Gastroesophageal sphincter (tissue), 4 donors: ENCODE measurements at regions not wholly inside any gene's neighbourhood (a gene's known extent, or its start where the extent isn't known, plus 50 kb on each side); places are given as distances from the start of the nearest gene placed in this dataset.
A peak's percentile ranks its signal among the peaks of the same experiment; 100 is the strongest.

ENCODE experiments used
- ATAC-seq: fragments of 150-250 bp; one replicate; pipeline ENCODE4 v1.9.1; 2016; ENCODE audit warnings: mild to moderate bottlenecking, moderate library complexity
- H3K27ac ChIP-seq, 4 donors: fragments of 200-600 bp; sonication (generic) in 3 of 4; 1 replicate in 3 of 4; 2 replicates in 1 of 4; pipeline ENCODE4 v1.5.1; 2016 to 2019
- H3K27me3 ChIP-seq: fragments of 200-600 bp; sonication (generic); one replicate; pipeline ENCODE4 v1.5.1; 2019
- H3K36me3 ChIP-seq, 2 donors: fragments of 200-600 bp; sonication (generic); one replicate each; pipeline ENCODE4 v1.5.1; 2019; ENCODE audit warnings: control low read depth in 1 of 2
- H3K4me1 ChIP-seq, 3 donors: fragments of 200-600 bp; sonication (generic); 1 replicate in 2 of 3; 2 replicates in 1 of 3; pipeline ENCODE4 v1.5.1; 2016 to 2019; ENCODE audit warnings: control low read depth in 2 of 3
- H3K4me3 ChIP-seq, 2 donors: fragments of 200-600 bp; sonication (generic); one replicate each; pipeline ENCODE4 v1.5.1; 2019; ENCODE audit warnings: mild to moderate bottlenecking in 1 of 2, moderate library complexity in 1 of 2
- H3K9me3 ChIP-seq, 3 donors: fragments of 200-600 bp; sonication (generic); one replicate each; pipeline ENCODE4 v1.5.1; 2017 to 2019; ENCODE audit warnings: control low read depth in 2 of 3
- CTCF ChIP-seq, 4 experiments: fragments of 200-600 bp in 2 of 4; fragments of 450-650 bp in 2 of 4; sonication (generic) in 1 of 4; IDR thresholded peaks; one replicate each; pipeline ENCODE4 v1.5.1; 2017 to 2019; ENCODE audit warnings: antibody characterized with exemption in 4 of 4, mild to moderate bottlenecking in 2 of 4, moderate library complexity in 2 of 4
- EP300 ChIP-seq: sonication (generic); formaldehyde crosslinking; IDR thresholded peaks from one replicate; pipeline ENCODE4 v1.6.1; 2017; ENCODE audit warnings: antibody characterized with exemption, mild to moderate bottlenecking
- POLR2A ChIP-seq, 2 donors: fragments of 450-650 bp; IDR thresholded peaks; one replicate each; pipeline ENCODE4 v1.6.1; 2017; ENCODE audit warnings: antibody characterized with exemption in 2 of 2, mild to moderate bottlenecking in 2 of 2, moderate library complexity in 1 of 2
- POLR2AphosphoS5 ChIP-seq: sonication (generic); formaldehyde crosslinking; IDR thresholded peaks from one replicate; pipeline ENCODE4 v1.6.1; 2017; ENCODE audit warnings: antibody characterized with exemption
- WGBS, 2 donors: methylation state at CpG; one replicate each; pipeline ENCODE4 v1.1.5; 2018; ENCODE audit warnings: low coverage in 1 of 2; 5-methylcytosine and 5-hydroxymethylcytosine counted together

GRCh38 chr15:62404194-62404985 is 239.3 kb upstream of the C2CD4B start:
- 68 to 84% methylated on average over 3 to 6 of the region's 7 CpGs for WGBS, 2 donors
- peak; percentile 61 for ATAC-seq
- H3K27ac ChIP-seq: peak overlapping the region in 3 of 4 donors; percentile 23 to 33 (median 25)

GRCh38 chr15:62406305-62406891 is 241.3 kb upstream of the C2CD4B start:
- 83 to 100% methylated on average over 1 of the region's 1 CpG for WGBS, 2 donors
- H3K36me3 ChIP-seq: no peaks in the 10 kb centered on the region
- TF ChIP-seq EP300: no peak
- no peak for TF ChIP-seq CTCF (IDR thresholded peaks at IDR 0.05)
- TF ChIP-seq POLR2A (IDR thresholded peaks at IDR 0.05): no peak
- TF ChIP-seq POLR2AphosphoS5: no peak
- no peaks in the 10 kb centered on the region for H3K9me3 ChIP-seq
- no peak overlapping the region for H3K27ac ChIP-seq
- H3K4me1 ChIP-seq: peaks cover 2 to 24% (median 12%) of the 10 kb centered on the region in 3 donors
- no peaks in the 10 kb centered on the region for H3K27me3 ChIP-seq
- ATAC-seq: no peak
- no peak overlapping the region for H3K4me3 ChIP-seq

More at GRCh38 chr15:62404194-62404985, 239.3 kb upstream of the C2CD4B start:
- TF ChIP-seq CTCF (IDR thresholded peaks at IDR 0.05): no peak
- Histone ChIP-seq H3K36me3 (no peaks in the 10 kb centered on the region), H3K4me3 (no peak overlapping the region), H3K4me1 (peaks cover 2 to 24% (median 12%) of the 10 kb centered on the region in 3 donors), H3K9me3 (no peaks in the 10 kb centered on the region), H3K27me3 (no peaks in the 10 kb centered on the region)

- no peak overlapping the region for H3K4me3 ChIP-seq
- H3K27me3 ChIP-seq: no peaks in the 10 kb centered on the region
- TF ChIP-seq CTCF (IDR thresholded peaks at IDR 0.05): no peak
- no peak for TF ChIP-seq POLR2AphosphoS5
- TF ChIP-seq EP300: no peak
- no peak for TF ChIP-seq POLR2A (IDR thresholded peaks at IDR 0.05)
- no peak overlapping the region for H3K27ac ChIP-seq
- no peaks in the 10 kb centered on the region for H3K36me3 ChIP-seq
- 93 to 100% methylated on average over 4 of the region's 4 CpGs for WGBS, 2 donors
- peaks cover 2 to 26% (median 12%) of the 10 kb centered on the region in 3 donors for H3K4me1 ChIP-seq
- ATAC-seq: no peak
- H3K9me3 ChIP-seq: no peaks in the 10 kb centered on the region
Measured at GRCh38 chr15:62407216-62407615, 242.1 kb upstream of the C2CD4B start.

GRCh38 chr15:62407962-62408361 is 242.9 kb upstream of the C2CD4B start:
- Histone ChIP-seq H3K4me1 (peaks cover 0 to 26% (median 5%) of the 10 kb centered on the region in 3 donors), H3K4me3 (no peak overlapping the region), H3K27ac (no peak overlapping the region), H3K36me3 (no peaks in the 10 kb centered on the region), H3K9me3 (no peaks in the 10 kb centered on the region), H3K27me3 (no peaks in the 10 kb centered on the region)
- TF ChIP-seq POLR2A (IDR thresholded peaks at IDR 0.05) (no peak), EP300 (no peak), CTCF (IDR thresholded peaks at IDR 0.05) (no peak), POLR2AphosphoS5 (no peak)
- no peak for ATAC-seq
- WGBS, 2 donors: 89 to 95% methylated on average over 3 to 4 of the region's 4 CpGs

GRCh38 chr15:62409466-62409865 is 244.4 kb upstream of the C2CD4B start:
- Histone ChIP-seq H3K4me1 (peaks cover 0 to 25% (median 4%) of the 10 kb centered on the region in 3 donors), H3K4me3 (no peak overlapping the region), H3K27me3 (no peaks in the 10 kb centered on the region), H3K9me3 (no peaks in the 10 kb centered on the region), H3K27ac (no peak overlapping the region), H3K36me3 (no peaks in the 10 kb centered on the region)
- TF ChIP-seq CTCF (IDR thresholded peaks at IDR 0.05) (no peak), EP300 (no peak), POLR2A (IDR thresholded peaks at IDR 0.05) (no peak), POLR2AphosphoS5 (no peak)
- no peak for ATAC-seq
